HCT116 (cell line): ENCODE measurements at regions not wholly inside any gene's neighbourhood (a gene's known extent, or its start where the extent isn't known, plus 50 kb on each side); places are given as distances from the start of the nearest gene placed in this dataset.

Source experiments
- ATAC-seq: fragments of 200-7000 bp; cut with Tn5 transposase; 2 replicates; pipeline ENCODE4 v1.9.1; 2020; ENCODE audit warnings: mild to moderate bottlenecking, moderate library complexity
- BruUV-seq: library from RNA; stranded (reverse); fragments of 400-500 nt; replicated peaks from 2 replicates; lab custom pipeline; 2021; lab: Mats Ljungman, UMichigan
- CTCF ChIA-PET: fragments of 300-600 bp; sonication (Branson Sonifier 250); formaldehyde crosslinking; loops from one replicate; lab custom pipeline; 2021; ENCODE audit warnings: antibody characterized with exemption; lab: Charles Lee
- POLR2A ChIA-PET: fragments of 300-600, 350-600 bp; sonication (Branson Sonifier 250); formaldehyde crosslinking; loops from one replicate; lab custom pipeline; 2021; ENCODE audit warnings: antibody characterized with exemption; lab: Charles Lee
- RAD21 ChIA-PET, 2 experiments: fragments of 300-600 bp; sonication (Branson Sonifier 250); formaldehyde crosslinking; loops; one replicate each; lab custom pipeline; 2023; ENCODE audit warnings: low total read pairs in 2 of 2; ENCODE audit not compliant: uncharacterized antibody in 2 of 2, unreplicated experiment in 2 of 2, low non-redundant PET in 1 of 2; lab: Charles Lee
- DNase-seq: peaks from one replicate; pipeline ENCODE4 v3.0.0-alpha.2; 2010; ENCODE audit warnings: low read depth, low spot score
- H2AFZ ChIP-seq: fragments of 200-600 bp; shearing (Covaris generic), sonication (generic); 2 replicates; pipeline ENCODE4 v1.6.1; 2017; ENCODE audit warnings: low read depth, mixed run types, mixed read lengths, antibody characterized with exemption, low read length; ENCODE audit not compliant: poor library complexity, severe bottlenecking
- H3K27ac ChIP-seq: 2 replicates; pipeline ENCODE4 v1.5.1; 2012; ENCODE audit warnings: low read depth, low read length
- H3K27me3 ChIP-seq: fragments of 200-600 bp; sonication (generic); 2 replicates; pipeline ENCODE4 v1.6.1; 2016; ENCODE audit warnings: mixed run types, low read length, mixed read lengths; ENCODE audit not compliant: insufficient read depth
- H3K36me3 ChIP-seq, 2 experiments: fragments of 200-500 bp in 1 of 2; fragments of 200-600 bp in 1 of 2; sonication (Bioruptor generic) in 1 of 2; sonication (generic) in 1 of 2; 2 replicates each; pipeline versions ENCODE4 v1.5.1 to v1.6.1; 2014 to 2016; ENCODE audit warnings: low read length in 2 of 2, inconsistent platforms in 1 of 2, mixed read lengths in 1 of 2, mixed run types in 1 of 2; ENCODE audit not compliant: insufficient read depth in 2 of 2, control insufficient read depth in 1 of 2
- H3K4me1 ChIP-seq, 2 experiments: fragments of 200-600 bp in 1 of 2; sonication (generic) in 1 of 2; 2 replicates each; pipeline versions ENCODE4 v1.5.1 to v1.6.1; 2012 to 2017; ENCODE audit warnings: low read length in 2 of 2, inconsistent platforms in 1 of 2, mild to moderate bottlenecking in 1 of 2, mixed read lengths in 1 of 2, mixed run types in 1 of 2, moderate library complexity in 1 of 2; ENCODE audit not compliant: insufficient read depth in 2 of 2, control insufficient read depth in 1 of 2
- H3K4me2 ChIP-seq: fragments of 200-600 bp; sonication (generic); 2 replicates; pipeline ENCODE4 v1.6.1; 2017; ENCODE audit warnings: mixed run types, low read length, mixed read lengths
- H3K4me3 ChIP-seq, 2 experiments: fragments of 200-600 bp in 1 of 2; sonication (generic) in 1 of 2; replicated peaks in 1 of 2; 2 replicates each; pipeline ENCODE4 v1.5.1; 2011 to 2016; ENCODE audit warnings: low read length in 2 of 2, control low read depth in 1 of 2, low read depth in 1 of 2, mild to moderate bottlenecking in 1 of 2, mixed read lengths in 1 of 2, mixed run types in 1 of 2
- H3K79me2 ChIP-seq: fragments of 200-600 bp; sonication (generic); 2 replicates; pipeline ENCODE4 v1.6.1; 2017; ENCODE audit warnings: mild to moderate bottlenecking, mixed run types, low read length, moderate library complexity, mixed read lengths; ENCODE audit not compliant: insufficient read depth
- H3K9ac ChIP-seq: fragments of 200-600 bp; sonication (generic); 2 replicates; pipeline ENCODE4 v1.6.1; 2016; ENCODE audit warnings: low read length, mixed read lengths
- H3K9me2 ChIP-seq: fragments of 200-600 bp; sonication (generic), shearing (Covaris generic); 2 replicates; pipeline ENCODE4 v1.6.1; 2017; ENCODE audit warnings: mixed run types, mild to moderate bottlenecking, moderate library complexity; ENCODE audit not compliant: insufficient read depth
- H3K9me3 ChIP-seq, 2 experiments: fragments of 200-500 bp in 1 of 2; fragments of 200-600 bp in 1 of 2; sonication (Bioruptor generic) in 1 of 2; sonication (generic) in 1 of 2; 2 replicates each; pipeline ENCODE4 v1.6.1; 2014 to 2017; ENCODE audit warnings: low read length in 2 of 2, mixed read lengths in 2 of 2, inconsistent platforms in 1 of 2, low read depth in 1 of 2, mild to moderate bottlenecking in 1 of 2, mixed run types in 1 of 2, moderate library complexity in 1 of 2; ENCODE audit not compliant: control insufficient read depth in 1 of 2, insufficient read depth in 1 of 2
- H4K20me1 ChIP-seq: fragments of 200-600 bp; sonication (generic), shearing (Covaris generic); 2 replicates; pipeline ENCODE4 v1.6.1; 2017; ENCODE audit warnings: mixed run types, mild to moderate bottlenecking, moderate library complexity; ENCODE audit not compliant: insufficient read depth
- EGR1 ChIP-seq: IDR thresholded peaks from 2 replicates; pipeline ENCODE4 v1.6.1; 2012; ENCODE audit warnings: low read depth
- ELF1 ChIP-seq: IDR thresholded peaks from 2 replicates; pipeline ENCODE4 v1.6.1; 2012; ENCODE audit warnings: low read depth, borderline replicate concordance
- FOSL1 ChIP-seq: IDR thresholded peaks from 2 replicates; pipeline ENCODE4 v1.6.1; 2012; ENCODE audit warnings: low read depth
- JUND ChIP-seq: IDR thresholded peaks from 2 replicates; pipeline ENCODE4 v1.6.1; 2012
- POLR2AphosphoS5 ChIP-seq: IDR thresholded peaks from 2 replicates; pipeline ENCODE4 v1.6.1; 2011; ENCODE audit warnings: mild to moderate bottlenecking, low read depth, low read length, moderate library complexity
- RAD21 ChIP-seq: IDR thresholded peaks from 2 replicates; pipeline ENCODE4 v1.6.1; 2012; ENCODE audit warnings: low read depth, mild to moderate bottlenecking
- SRF ChIP-seq: IDR thresholded peaks from 2 replicates; pipeline ENCODE4 v1.6.1; 2012; ENCODE audit warnings: low read depth
- TCF7L2 ChIP-seq: IDR thresholded peaks from 2 replicates; pipeline ENCODE4 v1.7.0; 2011; ENCODE audit warnings: borderline replicate concordance, inconsistent platforms; ENCODE audit not compliant: insufficient read depth, insufficient read length; ENCODE audit errors: extremely low read depth
- YY1 ChIP-seq: IDR thresholded peaks from 2 replicates; pipeline ENCODE4 v1.6.1; 2011; ENCODE audit warnings: low read length, low read depth, moderate library complexity, mild to moderate bottlenecking; ENCODE audit not compliant: insufficient replicate concordance; ENCODE audit errors: extremely low read depth
- intact Hi-C: fragments of 100-400 bp; cut with micrococcal nuclease; formaldehyde crosslinking; loops from 2 replicates; pipeline ENCODE4 v1.10.0; 2022
- TF ChIP-seq, protein P1 (sequence below): IDR thresholded peaks from 2 replicates; pipeline ENCODE4 v1.6.1; 2011; ENCODE audit warnings: mild to moderate bottlenecking, low read length, moderate library complexity; ENCODE audit not compliant: insufficient replicate concordance; ENCODE audit errors: extremely low read depth

GRCh38 chr10:105758209-105758998, 1117.3 kb downstream of the SORCS3 start:
- Histone ChIP-seq H3K9ac (no peak overlapping the region), H3K4me3 (no peak overlapping the region), H3K9me3 (peaks cover 28 to 47% of the 10 kb centered on the region in 2 experiments), H3K79me2 (no peaks in the 10 kb centered on the region), H3K9me2 (no peaks in the 10 kb centered on the region), H3K4me1 (no peaks in the 10 kb centered on the region), H3K27me3 (no peaks in the 10 kb centered on the region), H4K20me1 (no peaks in the 10 kb centered on the region), H2AFZ (no peak overlapping the region), H3K4me2 (no peak overlapping the region), H3K27ac (no peak overlapping the region), H3K36me3 (no peaks in the 10 kb centered on the region)
- ChIA-PET POLR2A (no interaction called here), CTCF (no interaction called here), RAD21 (no interaction called here)
- no peak for DNase-seq
- BruUV-seq = no TSS peak
- TF ChIP-seq YY1 (no peak), JUND (no peak), POLR2AphosphoS5 (no peak), ELF1 (no peak), RAD21 (no peak), EGR1 (no peak), SRF (no peak), TCF7L2 (no peak), FOSL1 (no peak)
- TF ChIP-seq, protein P1, sequence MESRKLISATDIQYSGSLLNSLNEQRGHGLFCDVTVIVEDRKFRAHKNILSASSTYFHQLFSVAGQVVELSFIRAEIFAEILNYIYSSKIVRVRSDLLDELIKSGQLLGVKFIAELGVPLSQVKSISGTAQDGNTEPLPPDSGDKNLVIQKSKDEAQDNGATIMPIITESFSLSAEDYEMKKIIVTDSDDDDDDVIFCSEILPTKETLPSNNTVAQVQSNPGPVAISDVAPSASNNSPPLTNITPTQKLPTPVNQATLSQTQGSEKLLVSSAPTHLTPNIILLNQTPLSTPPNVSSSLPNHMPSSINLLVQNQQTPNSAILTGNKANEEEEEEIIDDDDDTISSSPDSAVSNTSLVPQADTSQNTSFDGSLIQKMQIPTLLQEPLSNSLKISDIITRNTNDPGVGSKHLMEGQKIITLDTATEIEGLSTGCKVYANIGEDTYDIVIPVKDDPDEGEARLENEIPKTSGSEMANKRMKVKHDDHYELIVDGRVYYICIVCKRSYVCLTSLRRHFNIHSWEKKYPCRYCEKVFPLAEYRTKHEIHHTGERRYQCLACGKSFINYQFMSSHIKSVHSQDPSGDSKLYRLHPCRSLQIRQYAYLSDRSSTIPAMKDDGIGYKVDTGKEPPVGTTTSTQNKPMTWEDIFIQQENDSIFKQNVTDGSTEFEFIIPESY = no peak
- intact Hi-C loops = no loop called here
- ATAC-seq = no peak
